Neuronal stem cell (in vitro differentiated cells): ENCODE measurements at regions not wholly inside any gene's neighbourhood (a gene's known extent, or its start where the extent isn't known, plus 50 kb on each side); places are given as distances from the start of the nearest gene placed in this dataset.
"Not testable (repeated sequence)": the region's sequence is repeated elsewhere in the genome, so short reads cannot be mapped to it uniquely, and the experiment has no call there.

Source experiments
- DNase-seq: peaks from one replicate; pipeline ENCODE4 v3.0.0-alpha.2; 2013; ENCODE audit warnings: low spot score
- H2AFZ ChIP-seq: one replicate; pipeline ENCODE4 v1.6.1; 2013; ENCODE audit warnings: mild to moderate bottlenecking, low read length, inconsistent platforms
- H2AK5ac ChIP-seq: 2 replicates; pipeline ENCODE4 v1.6.1; 2013; ENCODE audit warnings: low read depth, mild to moderate bottlenecking, inconsistent platforms, low read length, moderate library complexity, mixed read lengths
- H2BK120ac ChIP-seq: 2 replicates; pipeline ENCODE4 v1.6.1; 2013; ENCODE audit warnings: low read depth, mild to moderate bottlenecking, inconsistent platforms, low read length, moderate library complexity, mixed read lengths
- H2BK12ac ChIP-seq: one replicate; pipeline ENCODE4 v1.6.1; 2013; ENCODE audit warnings: low read length, inconsistent platforms
- H2BK15ac ChIP-seq: 2 replicates; pipeline ENCODE4 v1.6.1; 2013; ENCODE audit warnings: mild to moderate bottlenecking, low read length, inconsistent platforms, mixed read lengths
- H2BK5ac ChIP-seq: one replicate; pipeline ENCODE4 v1.6.1; 2013; ENCODE audit warnings: inconsistent platforms, mild to moderate bottlenecking, low read length, moderate library complexity
- H3K14ac ChIP-seq: one replicate; pipeline ENCODE4 v1.6.1; 2013; ENCODE audit warnings: low read length, inconsistent platforms
- H3K18ac ChIP-seq: 2 replicates; pipeline ENCODE4 v1.6.1; 2013; ENCODE audit warnings: low read length, inconsistent platforms
- H3K23ac ChIP-seq: 2 replicates; pipeline ENCODE4 v1.6.1; 2013; ENCODE audit warnings: low read depth, mild to moderate bottlenecking, mixed read lengths, low read length, inconsistent platforms; ENCODE audit not compliant: poor library complexity
- H3K27ac ChIP-seq: replicated peaks from 3 replicates; pipeline ENCODE4 v1.5.1; 2013; ENCODE audit warnings: low read length, inconsistent platforms
- H3K27me3 ChIP-seq, 3 experiments: 2 replicates each; pipeline ENCODE4 v1.6.1; 2013; ENCODE audit warnings: low read length in 3 of 3, mild to moderate bottlenecking in 2 of 3, inconsistent platforms in 1 of 3, low read depth in 1 of 3, mixed read lengths in 1 of 3, moderate library complexity in 1 of 3; ENCODE audit not compliant: control insufficient read depth in 3 of 3, insufficient read depth in 3 of 3
- H3K36me3 ChIP-seq, 2 donors: replicated peaks in 1 of 2; 2 replicates each; pipeline ENCODE4 v1.6.1; 2013; ENCODE audit warnings: low read length in 2 of 2; ENCODE audit not compliant: control insufficient read depth in 2 of 2, insufficient read depth in 2 of 2
- H3K4ac ChIP-seq: 2 replicates; pipeline ENCODE4 v1.6.1; 2013; ENCODE audit warnings: inconsistent platforms, mild to moderate bottlenecking, low read length, moderate library complexity
- H3K4me1 ChIP-seq, 2 donors: 1 replicate in 1 of 2; 2 replicates in 1 of 2; pipeline ENCODE4 v1.6.1; 2013; ENCODE audit warnings: low read length in 2 of 2, low read depth in 1 of 2; ENCODE audit not compliant: control insufficient read depth in 2 of 2, insufficient read depth in 1 of 2
- H3K4me2 ChIP-seq: one replicate; pipeline ENCODE4 v1.6.1; 2013; ENCODE audit warnings: mild to moderate bottlenecking, low read length, inconsistent platforms; ENCODE audit not compliant: insufficient read depth, poor library complexity, severe bottlenecking
- H3K4me3 ChIP-seq, 2 donors: 2 replicates each; pipeline ENCODE4 v1.5.1; 2013; ENCODE audit warnings: low read length in 2 of 2, mild to moderate bottlenecking in 2 of 2, inconsistent platforms in 1 of 2, moderate library complexity in 1 of 2
- H3K79me1 ChIP-seq: one replicate; pipeline ENCODE4 v1.6.1; 2013; ENCODE audit warnings: low read depth, mild to moderate bottlenecking, inconsistent platforms, low read length, moderate library complexity
- H3K9ac ChIP-seq: one replicate; pipeline ENCODE4 v1.6.1; 2013; ENCODE audit warnings: mild to moderate bottlenecking, low read depth, low read length, inconsistent platforms; ENCODE audit not compliant: poor library complexity
- H3K9me3 ChIP-seq, 2 donors: replicated peaks in 1 of 2; 2 replicates each; pipeline versions ENCODE3 to v1.6.1; 2013; ENCODE audit warnings: low read length in 2 of 2, mild to moderate bottlenecking in 2 of 2, inconsistent platforms in 1 of 2, low read depth in 1 of 2, mixed read lengths in 1 of 2, moderate library complexity in 1 of 2; ENCODE audit not compliant: control insufficient read depth in 2 of 2, insufficient read depth in 1 of 2
- H4K8ac ChIP-seq: one replicate; pipeline ENCODE4 v1.6.1; 2013; ENCODE audit warnings: low read depth, mild to moderate bottlenecking, inconsistent platforms, low read length, moderate library complexity
- H4K91ac ChIP-seq: one replicate; pipeline ENCODE4 v1.6.1; 2013; ENCODE audit warnings: low read length, low read depth, mild to moderate bottlenecking, inconsistent platforms; ENCODE audit not compliant: poor library complexity
- WGBS, 2 donors: extraction: QIAGEN DNeasy Blood & Tissue Kit; methylation state at CpG; one replicate each; pipeline ENCODE4 v1.1.7; 2013; ENCODE audit warnings: missing lambda C conversion rate in 2 of 2, mixed read lengths in 1 of 2; ENCODE audit not compliant: insufficient read length in 2 of 2, insufficient replicate concordance in 1 of 2; ENCODE audit errors: extremely low coverage in 2 of 2; 5-methylcytosine and 5-hydroxymethylcytosine counted together

DNA sequence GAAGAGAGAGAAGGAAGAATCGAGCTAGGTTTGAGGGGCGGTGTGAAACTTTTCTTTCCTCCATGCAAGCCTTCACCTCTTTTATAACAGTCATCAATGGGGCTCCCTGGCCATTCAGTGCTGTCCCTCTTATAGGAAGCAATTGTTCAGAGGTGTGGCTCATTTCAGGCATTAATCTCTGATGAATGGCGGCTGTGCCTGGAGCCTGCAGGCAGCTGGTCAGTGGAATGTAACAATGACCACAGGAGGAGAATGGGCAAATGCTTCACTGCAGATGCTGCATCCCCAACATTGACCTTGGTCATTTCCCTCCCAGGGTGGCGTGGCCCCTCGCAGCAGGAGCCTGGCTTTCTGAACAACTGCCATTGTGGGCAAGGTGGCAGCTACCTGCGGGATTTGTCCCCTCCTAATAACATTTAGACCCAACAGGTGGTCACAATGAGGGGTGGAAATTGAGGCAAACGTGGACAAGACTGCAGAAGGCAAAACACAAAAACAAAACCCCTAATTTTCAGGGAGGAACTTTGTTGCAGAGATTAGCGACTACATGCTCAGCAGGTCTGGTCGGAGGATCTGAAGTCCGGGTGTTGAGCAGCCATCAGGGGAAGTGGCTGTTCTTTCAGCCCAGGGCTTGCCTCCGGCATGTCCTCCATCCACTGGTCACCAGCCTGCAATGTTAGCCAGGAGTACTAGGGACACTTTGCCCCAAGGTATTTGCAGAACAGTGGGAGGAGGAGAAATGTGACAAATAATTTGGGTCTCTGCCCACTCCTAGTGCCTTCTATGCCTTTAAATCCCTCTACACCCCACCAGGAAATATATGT is 97.3 kb upstream of the PAXBP1 start:
- Histone ChIP-seq H2BK15ac (no peak overlapping the region), H3K4me2 (peak overlapping the region; percentile 19), H3K14ac (no peak overlapping the region), H3K18ac (peak overlapping the region; percentile 20), H3K4me3 (no peak overlapping the region), H4K8ac (no peak overlapping the region), H3K79me1 (peaks cover 2% of the 10 kb centered on the region), H2BK12ac (no peak overlapping the region), H3K4me1 (peaks cover 7 to 12% of the 10 kb centered on the region in 2 donors), H3K9ac (no peak overlapping the region), H3K23ac (no peak overlapping the region), H2AFZ (no peak overlapping the region), H3K27me3 (peaks cover 0 to 12% (median 0%) of the 10 kb centered on the region in 3 experiments), H3K4ac (no peak overlapping the region), H2BK5ac (no peak overlapping the region), H3K27ac (no peak overlapping the region), H2AK5ac (no peak overlapping the region), H3K36me3 (no peaks in the 10 kb centered on the region), H2BK120ac (no peak overlapping the region), H4K91ac (no peak overlapping the region), H3K9me3 (peaks cover 0 to 2% of the 10 kb centered on the region in 2 donors)
- peak; percentile 40 for DNase-seq
- WGBS, 2 donors = no CpG with 5 or more reads among the region's 11 CpGs

GRCh38 chr21:32869459-32869858 is 97.9 kb upstream of the PAXBP1 start:
- Histone ChIP-seq H3K4me2 (no peak overlapping the region), H2BK5ac (no peak overlapping the region), H3K36me3 (no peaks in the 10 kb centered on the region), H3K9me3 (peaks cover 0 to 2% of the 10 kb centered on the region in 2 donors), H2BK12ac (no peak overlapping the region), H2AK5ac (no peak overlapping the region), H4K91ac (no peak overlapping the region), H3K79me1 (peaks cover 2% of the 10 kb centered on the region), H2BK120ac (no peak overlapping the region), H3K23ac (no peak overlapping the region), H3K27ac (no peak overlapping the region), H3K27me3 (peaks cover 0 to 12% (median 0%) of the 10 kb centered on the region in 3 experiments), H3K18ac (no peak overlapping the region), H3K4ac (no peak overlapping the region), H2BK15ac (no peak overlapping the region), H2AFZ (no peak overlapping the region), H3K4me3 (no peak overlapping the region), H3K14ac (no peak overlapping the region), H4K8ac (no peak overlapping the region), H3K9ac (no peak overlapping the region), H3K4me1 (peaks cover 7 to 12% of the 10 kb centered on the region in 2 donors)
- 100% methylated on average over 1 of the region's 3 CpGs; no CpG with 5 or more reads in 1 of the 2 donors for WGBS, 2 donors
- no peak for DNase-seq

GRCh38 chr21:32876426-32876825 is 104.9 kb upstream of the PAXBP1 start:
- Histone ChIP-seq H2AK5ac (no peak overlapping the region), H3K27ac (no peak overlapping the region), H2BK120ac (no peak overlapping the region), H2BK5ac (no peak overlapping the region), H3K4me2 (no peak overlapping the region), H3K14ac (no peak overlapping the region), H3K4me1 (no peaks in the 10 kb centered on the region), H3K4me3 (no peak overlapping the region), H3K4ac (no peak overlapping the region), H4K91ac (no peak overlapping the region), H2BK12ac (no peak overlapping the region), H3K23ac (no peak overlapping the region), H3K18ac (no peak overlapping the region), H3K9ac (no peak overlapping the region), H2AFZ (no peak overlapping the region), H3K79me1 (no peaks in the 10 kb centered on the region), H4K8ac (no peak overlapping the region), H2BK15ac (no peak overlapping the region), H3K9me3 (no peaks in the 10 kb centered on the region), H3K36me3 (no peaks in the 10 kb centered on the region), H3K27me3 (peaks cover 0 to 1% (median 0%) of the 10 kb centered on the region in 3 experiments)
- WGBS, 2 donors = no CpG with 5 or more reads among the region's 3 CpGs
- no peak for DNase-seq

DNA sequence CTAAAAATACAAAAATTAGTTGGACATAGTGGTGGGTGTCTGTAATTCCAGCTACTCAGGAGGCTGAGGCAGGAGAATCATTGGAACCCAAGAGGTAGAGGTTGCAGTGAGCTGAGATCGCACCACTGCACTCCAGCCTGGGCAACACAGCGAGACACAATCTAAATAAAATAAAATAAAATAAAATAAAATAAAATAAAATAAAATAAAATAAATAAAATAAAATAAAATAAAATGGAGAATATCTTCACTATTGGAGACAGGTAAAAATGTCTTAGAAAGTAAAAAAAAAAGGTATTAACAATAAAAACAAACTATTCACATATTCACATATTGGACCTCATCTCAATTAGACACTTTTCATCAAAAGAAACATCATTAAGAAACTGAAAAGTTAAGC is 106.3 kb upstream of the PAXBP1 start:
- not testable (repeated sequence) for H2BK12ac ChIP-seq, H3K18ac ChIP-seq, H3K27ac ChIP-seq, H2AK5ac ChIP-seq, H3K79me1 ChIP-seq, H3K4me1 ChIP-seq, H3K36me3 ChIP-seq, H4K91ac ChIP-seq, H3K14ac ChIP-seq, H3K27me3 ChIP-seq, H3K9ac ChIP-seq, DNase-seq, H2BK120ac ChIP-seq, H4K8ac ChIP-seq, H3K9me3 ChIP-seq, H3K23ac ChIP-seq, H3K4me3 ChIP-seq, H2BK5ac ChIP-seq, H3K4ac ChIP-seq, H3K4me2 ChIP-seq, H2BK15ac ChIP-seq, H2AFZ ChIP-seq
- no CpG with 5 or more reads among the region's 2 CpGs for WGBS, 2 donors
